ENCODE measurements at regions not wholly inside any gene's neighbourhood (a gene's known extent, or its start where the extent isn't known, plus 50 kb on each side); places are given as distances from the start of the nearest gene placed in this dataset.

DNA sequence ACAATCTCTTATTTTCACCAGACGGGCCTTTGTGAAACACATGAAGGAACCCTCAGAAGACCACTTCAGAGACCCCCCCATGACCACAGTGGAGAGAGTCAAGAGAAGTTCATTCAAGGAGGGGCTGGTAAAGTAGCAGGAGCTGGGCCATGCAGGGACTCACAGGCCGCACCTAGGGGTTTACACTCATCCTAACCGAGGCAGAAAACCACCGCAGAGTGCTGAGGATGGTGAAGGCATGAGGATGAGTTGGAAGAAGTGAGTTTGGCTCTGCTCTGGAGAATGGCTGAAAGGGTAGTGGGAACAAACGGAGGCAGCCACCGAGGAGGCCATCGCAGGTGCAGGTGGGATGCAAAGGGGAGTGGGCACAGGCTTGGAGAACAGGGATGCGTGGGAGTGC, 1046.9 kb downstream of the UQCRFS1 start:
- TF ChIP-seq SPI1 (IDR thresholded peaks at IDR 0.05; ENCODE audit: low read depth, low read length) (no peak), POLR2A (IDR thresholded peaks at IDR 0.05; ENCODE audit: low read depth, low read length) (no peak), TAF1 (IDR thresholded peaks at IDR 0.05; ENCODE audit: low read depth, low read length) (no peak)

Measured in GM12891 (cell line).